Spleen (tissue), 7 donors: ENCODE measurements at regions not wholly inside any gene's neighbourhood (a gene's known extent, or its start where the extent isn't known, plus 50 kb on each side); places are given as distances from the start of the nearest gene placed in this dataset.

Experiments used
- CTCF ChIP-seq, 11 experiments: fragments of 200-600 bp in 7 of 11; fragments of 450-650 bp in 4 of 11; sonication (generic) in 4 of 11; IDR thresholded peaks in 8 of 11; conservative IDR thresholded peaks in 3 of 11; 1 replicate in 7 of 11; 2 replicates in 4 of 11; pipeline versions ENCODE4 v1.4.0 to v1.8.0; 2016 to 2021; ENCODE audit warnings: antibody characterized with exemption in 11 of 11, inconsistent platforms in 4 of 11, mild to moderate bottlenecking in 1 of 11
- POLR2A ChIP-seq, 3 donors: fragments of 450-650 bp; IDR thresholded peaks; one replicate each; pipeline ENCODE4 v1.5.1; 2017; ENCODE audit warnings: antibody characterized with exemption in 3 of 3, mild to moderate bottlenecking in 1 of 3
- POLR2AphosphoS5 ChIP-seq, 3 donors: sonication (generic); formaldehyde crosslinking; IDR thresholded peaks; one replicate each; pipeline ENCODE4 v1.5.1; 2017; ENCODE audit warnings: antibody characterized with exemption in 3 of 3
- donor health status: DM: no; HTN: no; CAD: no; lungs with moderate emphysema.
- donor health status: DM: no; HTN: no; CAD: no.
- donor health status: DM: no; HTN: no; CAD: no.

GRCh38 chr11:92752122-92752521 lies 217.3 kb upstream of the MTNR1B start:
- TF ChIP-seq CTCF (IDR thresholded peaks at IDR 0.05 in 8 of 11, conservative IDR thresholded peaks at IDR 0.05 in 3 of 11) (no peak), POLR2A (IDR thresholded peaks at IDR 0.05) (no peak), POLR2AphosphoS5 (IDR thresholded peaks at IDR 0.05) (no peak)
